GM21529 (cell line): ENCODE measurements at regions not wholly inside any gene's neighbourhood (a gene's known extent, or its start where the extent isn't known, plus 50 kb on each side); places are given as distances from the start of the nearest gene placed in this dataset.

Experiments
- ATAC-seq: cut with Tn5 transposase; IDR thresholded peaks from one replicate; pipeline ENCODE4 v1.9.1; 2021; ENCODE audit not compliant: unreplicated experiment

GRCh38 chr5:61596265-61596664 lies 264.2 kb downstream of the ZSWIM6 start:
- ATAC-seq, result no peak

- no peak for ATAC-seq
These were observed 265.6 kb downstream of the ZSWIM6 start for GRCh38 chr5:61597684-61598083.

GRCh38 chr5:61598126-61598525 lies 266.1 kb downstream of the ZSWIM6 start:
- no peak for ATAC-seq

- no peak for ATAC-seq
These were observed 267.5 kb downstream of the ZSWIM6 start for GRCh38 chr5:61599370-61600122.

- ATAC-seq, result no peak
These were observed 268.0 kb downstream of the ZSWIM6 start for GRCh38 chr5:61600123-61600444.

GRCh38 chr5:61600945-61601511 lies 269.0 kb downstream of the ZSWIM6 start:
- ATAC-seq, result no peak

- ATAC-seq, result no peak
These were observed 271.3 kb downstream of the ZSWIM6 start for GRCh38 chr5:61603211-61603908.

DNA sequence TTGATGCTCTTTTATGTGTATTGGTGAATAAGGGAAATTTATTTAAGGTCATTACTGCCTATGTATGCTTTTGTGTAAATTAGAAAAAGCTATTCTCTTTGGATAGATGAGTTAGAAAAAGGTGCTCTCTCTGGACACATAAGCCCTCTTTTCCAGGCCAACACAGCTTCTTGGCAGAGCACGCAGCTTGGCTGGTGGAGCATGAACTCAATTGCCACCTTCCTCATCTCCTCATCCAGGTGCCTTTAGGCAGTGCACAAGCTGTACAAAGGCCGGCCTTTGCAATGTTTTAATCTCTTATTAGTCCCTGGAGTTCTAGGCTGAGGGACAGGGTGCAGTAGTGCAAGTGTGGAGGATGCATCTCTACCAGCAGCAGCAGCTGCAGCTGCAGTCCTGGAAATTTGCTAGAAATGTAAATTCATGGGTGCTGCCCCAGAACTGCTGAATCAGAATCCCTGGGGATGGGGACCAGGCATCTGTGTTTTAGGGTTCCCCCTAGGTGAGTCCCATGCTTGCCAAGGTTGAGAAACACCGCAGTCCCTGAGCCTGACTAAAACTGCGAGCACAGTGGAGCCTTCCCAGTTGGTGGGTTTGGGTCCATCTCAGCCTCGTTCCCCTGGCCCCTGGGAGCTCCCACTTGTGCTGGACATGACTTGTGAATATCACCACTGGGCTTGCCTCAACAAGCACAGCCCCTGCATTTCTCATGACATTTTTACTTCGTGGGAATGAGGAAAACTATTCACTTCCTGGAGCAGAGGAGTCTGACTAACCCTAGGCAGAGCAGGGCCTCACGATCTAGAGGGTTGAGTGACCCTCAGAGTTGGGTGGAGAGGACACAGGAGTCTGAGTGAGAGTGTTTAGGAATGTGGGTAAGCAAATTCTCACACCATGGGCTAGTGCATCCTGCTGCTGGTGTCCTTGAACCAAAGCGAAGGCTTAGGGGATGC lies 272.3 kb downstream of the ZSWIM6 start:
- no peak for ATAC-seq

DNA sequence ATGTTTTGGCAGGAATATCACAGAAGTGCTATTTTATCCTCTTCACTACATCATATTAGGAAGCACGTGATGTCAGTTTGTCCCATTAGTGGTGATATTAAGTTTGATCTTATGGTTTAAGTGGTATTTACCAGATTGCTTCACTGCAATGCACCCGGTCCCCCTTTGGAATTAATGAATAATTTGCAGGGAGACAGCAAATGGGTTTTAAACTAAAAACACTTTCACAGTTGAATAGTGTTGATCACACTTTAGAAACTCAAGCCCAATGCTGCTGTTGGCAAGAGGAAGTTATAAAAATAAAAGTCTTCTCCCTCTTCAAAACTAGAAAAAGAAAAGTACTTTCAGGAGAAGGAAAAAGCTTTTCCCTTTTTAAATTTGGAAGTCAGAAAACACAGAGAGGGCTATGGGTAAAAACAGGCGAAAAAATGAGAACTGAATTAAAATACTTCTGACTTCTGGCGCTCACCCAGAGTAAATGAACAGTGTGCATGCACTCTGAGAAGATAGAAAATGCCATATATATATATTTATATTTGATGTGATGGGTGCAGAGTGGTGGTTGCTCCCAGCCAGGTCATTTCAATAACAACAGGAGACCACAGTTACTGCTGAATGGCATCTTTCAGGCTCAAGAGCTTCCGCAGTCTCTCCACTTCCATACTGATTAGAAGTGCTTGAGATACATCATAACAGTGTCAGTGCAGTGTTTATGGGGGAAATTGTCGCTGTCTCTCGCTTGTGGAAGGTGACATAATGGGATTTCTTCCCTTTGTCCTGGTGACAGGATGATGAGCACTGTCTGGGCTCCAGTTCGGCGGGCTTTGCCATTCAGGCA lies 278.0 kb downstream of the ZSWIM6 start:
- no peak for ATAC-seq

DNA sequence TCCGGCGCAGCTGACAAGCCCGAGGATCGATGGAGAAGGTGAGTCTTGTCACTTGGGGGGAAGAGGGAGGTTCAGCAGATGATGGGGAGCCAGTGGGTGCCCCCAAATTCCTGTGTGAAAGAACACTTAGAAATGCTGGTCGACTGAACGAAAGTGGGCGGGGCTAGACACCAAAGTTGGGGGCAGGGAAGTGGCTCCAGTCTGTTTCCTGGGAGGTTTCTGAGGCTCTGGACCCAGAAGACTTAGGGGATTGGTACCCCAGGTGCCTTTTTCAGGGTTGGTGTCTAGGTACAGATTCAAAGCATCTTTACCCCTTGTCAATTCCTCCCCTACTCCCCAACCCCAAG lies 278.6 kb downstream of the ZSWIM6 start:
- ATAC-seq, result no peak

GRCh38 chr5:61612431-61612830 lies 280.4 kb downstream of the ZSWIM6 start:
- ATAC-seq, result no peak

GRCh38 chr5:61613679-61614078 lies 281.6 kb downstream of the ZSWIM6 start:
- no peak for ATAC-seq

- no peak for ATAC-seq
These were observed 282.5 kb downstream of the ZSWIM6 start for GRCh38 chr5:61614606-61615005.

DNA sequence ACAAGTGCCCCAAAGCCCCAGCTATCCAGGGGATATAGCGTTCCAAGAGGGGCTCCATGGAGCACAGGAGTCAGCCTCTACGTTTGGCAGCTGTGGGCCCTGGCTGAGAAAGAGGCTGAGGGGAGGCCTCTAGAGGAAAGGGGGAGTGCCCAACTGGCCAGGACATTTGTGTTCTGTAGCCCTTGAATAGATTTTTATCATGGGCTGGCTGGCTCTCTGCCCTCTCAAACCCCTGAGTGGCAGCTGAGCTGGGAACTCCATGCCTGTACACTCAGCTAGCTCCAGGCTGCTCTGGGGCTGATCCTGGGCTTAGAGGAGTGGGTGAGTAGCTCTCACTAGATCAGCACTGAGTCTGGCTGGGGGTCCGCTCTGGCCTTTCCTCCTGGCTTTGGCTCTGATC lies 285.0 kb downstream of the ZSWIM6 start:
- ATAC-seq, result no peak

- ATAC-seq, result no peak
These were observed 286.0 kb downstream of the ZSWIM6 start for GRCh38 chr5:61617995-61618525.

- ATAC-seq, result no peak
These were observed 286.5 kb downstream of the ZSWIM6 start for GRCh38 chr5:61618577-61618976.

DNA sequence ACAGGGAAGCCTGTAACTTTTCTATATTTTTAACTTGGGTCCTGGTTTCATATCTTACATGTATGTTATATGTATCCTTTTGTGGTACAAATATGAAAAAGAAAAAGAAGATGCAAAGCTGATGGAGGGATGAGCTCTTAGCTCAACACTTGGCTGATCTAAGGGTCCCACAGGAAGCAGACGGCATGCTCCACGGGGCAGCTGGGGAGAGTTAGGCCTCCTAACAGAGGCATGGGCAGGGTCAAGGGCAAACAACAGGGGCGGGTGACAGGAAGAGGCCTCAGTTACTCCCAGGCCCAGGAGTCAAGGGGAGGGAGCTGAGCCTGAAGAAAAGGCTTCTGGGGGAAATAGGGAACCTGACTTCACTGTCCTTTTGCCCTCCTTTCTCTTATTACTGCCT lies 287.2 kb downstream of the ZSWIM6 start:
- ATAC-seq, result no peak

- no peak for ATAC-seq
These were observed 287.9 kb downstream of the ZSWIM6 start for GRCh38 chr5:61619777-61620518.

- ATAC-seq, result no peak
These were observed 288.7 kb downstream of the ZSWIM6 start for GRCh38 chr5:61620699-61621182.
